Ectodermal cell (in vitro differentiated cells): ENCODE measurements at regions not wholly inside any gene's neighbourhood (a gene's known extent, or its start where the extent isn't known, plus 50 kb on each side); places are given as distances from the start of the nearest gene placed in this dataset.
A peak's percentile ranks its signal among the peaks of the same experiment; 100 is the strongest.

Source experiments
- H3K27ac ChIP-seq: 2 replicates; pipeline ENCODE4 v1.7.0; 2013; ENCODE audit warnings: mild to moderate bottlenecking, low read depth, low read length; ENCODE audit not compliant: insufficient read depth, poor library complexity, severe bottlenecking
- H3K27me3 ChIP-seq: 2 replicates; pipeline ENCODE4 v1.7.0; 2013; ENCODE audit warnings: mild to moderate bottlenecking, low read length; ENCODE audit not compliant: insufficient read depth, control insufficient read depth, poor library complexity, severe bottlenecking
- H3K36me3 ChIP-seq: one replicate; pipeline ENCODE4 v1.7.0; 2013; ENCODE audit warnings: low read length; ENCODE audit not compliant: control insufficient read depth, insufficient read depth
- H3K4me1 ChIP-seq: one replicate; pipeline ENCODE4 v1.7.0; 2013; ENCODE audit warnings: low read length; ENCODE audit not compliant: control insufficient read depth, insufficient read depth
- H3K4me3 ChIP-seq: 2 replicates; pipeline ENCODE4 v1.7.0; 2013; ENCODE audit warnings: low read depth, low read length, control low read depth; ENCODE audit not compliant: insufficient read depth
- H3K9me3 ChIP-seq: 2 replicates; pipeline ENCODE4 v1.7.0; 2013; ENCODE audit warnings: mild to moderate bottlenecking, low read length, moderate library complexity; ENCODE audit not compliant: control insufficient read depth
- WGBS, 2 experiments: methylation state at CpG; one replicate each; pipeline ENCODE4 v1.1.7; 2013; ENCODE audit warnings: missing lambda C conversion rate in 2 of 2; 5-methylcytosine and 5-hydroxymethylcytosine counted together

DNA sequence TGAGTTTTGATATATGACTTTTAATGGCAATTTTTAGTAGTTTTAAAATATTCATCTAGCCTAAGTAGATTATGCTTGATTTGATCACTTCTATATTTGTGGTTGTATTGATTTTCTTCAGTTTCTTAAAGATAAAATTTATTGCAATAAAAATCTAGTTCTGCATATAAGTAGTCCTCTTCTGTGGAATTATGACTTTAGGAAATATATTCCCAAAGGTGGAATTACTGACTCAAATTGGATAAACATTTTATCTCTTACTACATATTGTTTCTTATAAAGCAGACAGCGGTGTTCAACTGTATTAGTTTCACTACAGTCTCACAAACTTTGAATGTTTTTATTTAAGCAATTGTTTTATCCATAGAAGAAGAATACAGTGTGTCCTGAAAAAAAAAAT is 883.0 kb upstream of the SEMA6A start:
- H3K9me3 ChIP-seq = no peaks in the 10 kb centered on the region
- no peak overlapping the region for H3K27ac ChIP-seq
- no CpG with 5 or more reads among the region's 1 CpG for WGBS, 2 experiments
- no peaks in the 10 kb centered on the region for H3K36me3 ChIP-seq
- H3K4me1 ChIP-seq = no peaks in the 10 kb centered on the region
- no peak overlapping the region for H3K4me3 ChIP-seq
- no peaks in the 10 kb centered on the region for H3K27me3 ChIP-seq

DNA sequence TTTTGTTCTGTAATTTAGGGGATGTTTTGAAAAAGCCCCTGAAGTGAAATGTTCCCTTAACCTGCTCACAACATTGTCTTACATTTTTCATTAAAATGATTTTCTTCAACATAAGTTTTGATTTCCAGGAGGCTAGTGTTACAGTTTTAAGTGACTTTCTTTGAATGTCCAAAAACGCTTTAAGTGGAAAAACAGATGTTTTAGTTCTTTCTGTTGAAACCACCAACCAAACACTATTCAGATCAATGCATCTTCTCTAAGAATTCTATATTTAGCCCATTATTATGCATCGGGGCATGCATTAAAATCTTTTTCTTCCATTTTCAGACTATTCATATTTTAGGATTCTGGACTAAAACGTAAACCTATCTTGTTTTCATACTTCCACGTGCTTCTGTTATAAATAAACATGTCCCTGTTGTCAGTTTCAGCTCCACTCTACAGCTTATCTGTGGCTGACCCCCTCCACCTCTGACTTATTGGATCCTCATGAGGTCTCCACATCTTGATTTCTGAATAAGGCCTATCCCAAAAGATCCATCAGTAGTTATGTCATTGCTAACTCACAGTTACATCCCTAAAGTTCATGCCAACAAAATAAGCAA is 882.3 kb upstream of the SEMA6A start:
- no peaks in the 10 kb centered on the region for H3K4me1 ChIP-seq
- no peak overlapping the region for H3K27ac ChIP-seq
- H3K27me3 ChIP-seq = no peaks in the 10 kb centered on the region
- H3K4me3 ChIP-seq = no peak overlapping the region
- H3K9me3 ChIP-seq = no peaks in the 10 kb centered on the region
- 93% methylated on average over 4 of the region's 4 CpGs for WGBS, 2 experiments
- H3K36me3 ChIP-seq = no peaks in the 10 kb centered on the region

DNA sequence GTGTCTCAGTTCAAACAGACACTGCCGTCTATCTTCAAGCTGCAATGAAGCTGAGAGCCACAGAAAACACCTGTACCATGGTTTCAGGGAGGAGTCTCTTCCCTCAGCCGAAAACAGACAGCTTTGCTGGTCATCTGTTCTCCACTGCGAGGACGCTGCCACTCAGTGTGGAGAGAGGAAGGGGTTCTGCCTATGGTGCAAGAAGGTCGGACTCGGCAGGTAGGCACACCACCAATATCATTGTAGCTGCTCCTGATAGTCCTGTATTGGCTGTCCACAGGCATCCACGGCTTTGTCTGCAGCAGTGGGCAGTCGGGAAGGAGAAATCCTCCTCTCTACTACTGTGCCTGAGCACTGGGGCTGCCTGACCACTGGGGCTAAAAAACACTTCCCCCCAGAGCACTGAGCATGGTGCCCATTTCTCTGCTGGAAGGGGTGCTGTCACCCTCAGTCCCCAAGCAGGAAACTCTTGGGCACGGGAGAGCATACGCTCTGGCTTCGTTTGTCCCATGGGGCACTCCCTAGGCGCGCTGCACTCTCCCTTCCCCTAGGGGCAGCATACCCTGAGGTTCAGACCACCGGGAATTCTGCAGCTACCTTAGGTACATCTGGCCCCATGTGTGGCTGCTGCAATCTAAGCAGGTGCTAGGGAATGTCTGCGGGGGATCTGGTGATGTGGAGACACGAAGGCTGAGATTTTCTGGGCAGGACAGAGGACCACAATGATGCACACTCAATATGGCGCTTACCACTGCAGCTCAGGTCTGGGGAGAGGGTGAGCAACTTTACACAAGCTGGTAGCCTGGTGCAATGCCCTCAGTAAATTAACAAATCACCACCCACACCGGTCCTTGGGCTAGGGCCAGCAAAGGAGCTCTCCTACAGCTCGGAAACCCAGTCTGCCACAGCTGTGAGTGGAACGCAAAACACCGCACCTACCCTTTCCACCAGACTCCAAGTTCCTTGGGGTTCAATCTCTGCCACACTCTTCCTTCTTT is 880.9 kb upstream of the SEMA6A start:
- H3K4me3 ChIP-seq = peak overlapping the region; percentile 21
- WGBS, 2 experiments = 88 to 89% methylated on average over 21 of the region's 21 CpGs
- no peaks in the 10 kb centered on the region for H3K27me3 ChIP-seq
- no peak overlapping the region for H3K27ac ChIP-seq
- H3K36me3 ChIP-seq = no peaks in the 10 kb centered on the region
- H3K4me1 ChIP-seq = no peaks in the 10 kb centered on the region
- no peaks in the 10 kb centered on the region for H3K9me3 ChIP-seq

DNA sequence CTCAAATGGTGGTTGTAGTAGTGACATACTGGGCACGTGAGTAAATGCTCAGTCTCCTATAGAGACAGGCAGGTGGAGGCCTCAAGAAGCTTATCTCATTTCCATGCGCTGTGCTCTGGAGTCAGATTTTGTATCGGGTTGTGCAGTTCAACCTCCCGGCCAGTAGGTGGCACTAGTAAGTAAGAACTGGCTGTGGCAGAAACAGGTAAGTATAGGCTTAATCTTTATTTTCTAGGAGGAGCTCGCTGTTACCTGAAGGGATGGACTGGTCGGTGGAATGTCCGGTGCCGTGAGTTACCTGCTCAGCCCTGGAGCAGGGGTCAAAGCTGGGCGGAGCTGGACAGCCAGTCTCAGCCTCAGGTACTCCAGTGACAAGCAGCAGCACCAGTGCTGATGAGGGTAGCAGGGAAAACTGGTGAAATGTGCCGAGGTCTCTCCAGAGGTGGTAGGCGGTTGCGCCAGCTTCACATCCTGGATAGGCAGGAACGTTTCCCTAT is 880.1 kb upstream of the SEMA6A start:
- whole genome bisulfite sequencing, 2 experiments = 79% methylated on average over 13 of the region's 13 CpGs

DNA sequence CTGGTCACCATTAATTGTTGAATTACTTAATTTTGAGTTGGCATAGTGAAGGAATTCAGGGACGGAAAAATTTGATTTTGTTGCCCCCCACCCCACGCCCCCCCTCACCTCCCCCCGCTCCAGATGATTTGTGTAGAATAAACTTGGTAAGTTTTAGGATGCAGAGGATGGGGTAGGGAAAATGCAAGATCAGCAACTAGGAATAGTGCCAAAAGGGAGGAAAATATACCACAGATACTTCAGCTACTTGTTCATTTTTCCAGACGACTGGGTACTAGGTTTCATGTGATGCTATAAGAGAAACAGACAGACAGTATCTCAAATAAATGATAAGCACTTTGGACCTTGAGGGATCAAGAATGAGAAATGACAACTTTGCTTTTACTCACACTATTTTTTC is 862.2 kb upstream of the SEMA6A start:
- Histone ChIP-seq H3K27ac (no peak overlapping the region), H3K4me1 (no peaks in the 10 kb centered on the region), H3K36me3 (no peaks in the 10 kb centered on the region), H3K4me3 (no peak overlapping the region), H3K27me3 (no peaks in the 10 kb centered on the region), H3K9me3 (no peaks in the 10 kb centered on the region)
- WGBS, 2 experiments = 80 to 95% methylated on average over 2 to 3 of the region's 4 CpGs

More for the DNA sequence above, 880.1 kb upstream of the SEMA6A start:
- H3K27me3 ChIP-seq = no peaks in the 10 kb centered on the region
- H3K36me3 ChIP-seq = no peaks in the 10 kb centered on the region
- no peaks in the 10 kb centered on the region for H3K4me1 ChIP-seq
- no peaks in the 10 kb centered on the region for H3K9me3 ChIP-seq
- peak overlapping the region; percentile 21 for H3K4me3 ChIP-seq
- no peak overlapping the region for H3K27ac ChIP-seq

DNA sequence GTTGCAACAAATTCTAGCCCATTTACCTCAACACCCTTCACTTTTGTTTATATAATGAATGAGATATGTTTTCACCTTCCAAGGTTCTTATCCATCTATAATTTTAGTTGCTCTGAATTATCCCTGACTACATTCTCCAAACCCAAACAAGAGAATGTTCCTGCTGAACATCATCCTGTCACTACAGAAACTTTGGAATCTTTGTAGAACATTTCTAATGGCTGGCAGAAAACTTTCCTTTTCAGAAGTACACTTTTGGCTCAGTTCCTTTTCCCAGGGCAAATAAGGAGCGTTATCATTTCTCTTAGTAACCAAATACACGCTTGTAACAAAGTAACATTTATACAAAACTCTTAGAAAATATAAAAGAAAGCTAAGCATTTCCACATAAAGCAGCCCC is 860.6 kb upstream of the SEMA6A start:
- Histone ChIP-seq H3K36me3 (no peaks in the 10 kb centered on the region), H3K27me3 (no peaks in the 10 kb centered on the region), H3K27ac (no peak overlapping the region), H3K4me1 (no peaks in the 10 kb centered on the region), H3K4me3 (no peak overlapping the region), H3K9me3 (no peaks in the 10 kb centered on the region)
- WGBS, 2 experiments = 91 to 97% methylated on average over 2 of the region's 2 CpGs

DNA sequence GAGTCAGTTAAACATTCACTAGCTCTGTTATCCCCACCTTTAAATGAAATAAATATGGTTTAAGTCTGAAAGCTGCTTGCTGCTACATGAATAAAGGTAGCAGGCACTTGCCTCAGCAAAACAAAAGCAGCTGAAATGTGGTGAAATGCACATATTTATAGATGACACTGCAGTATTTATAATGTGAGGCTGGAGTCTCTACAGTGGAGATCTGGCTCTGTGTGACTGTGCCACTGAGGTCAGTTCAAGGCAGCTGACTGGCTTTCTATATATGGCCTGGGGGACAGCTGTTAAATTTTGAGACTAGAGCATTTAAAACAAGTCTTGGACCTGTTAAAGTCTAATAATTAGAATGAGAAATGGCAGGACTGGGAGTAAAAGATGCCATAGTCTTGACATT is 859.6 kb upstream of the SEMA6A start:
- Histone ChIP-seq H3K27ac (no peak overlapping the region), H3K36me3 (no peaks in the 10 kb centered on the region), H3K9me3 (no peaks in the 10 kb centered on the region), H3K4me3 (no peak overlapping the region), H3K4me1 (no peaks in the 10 kb centered on the region), H3K27me3 (no peaks in the 10 kb centered on the region)

DNA sequence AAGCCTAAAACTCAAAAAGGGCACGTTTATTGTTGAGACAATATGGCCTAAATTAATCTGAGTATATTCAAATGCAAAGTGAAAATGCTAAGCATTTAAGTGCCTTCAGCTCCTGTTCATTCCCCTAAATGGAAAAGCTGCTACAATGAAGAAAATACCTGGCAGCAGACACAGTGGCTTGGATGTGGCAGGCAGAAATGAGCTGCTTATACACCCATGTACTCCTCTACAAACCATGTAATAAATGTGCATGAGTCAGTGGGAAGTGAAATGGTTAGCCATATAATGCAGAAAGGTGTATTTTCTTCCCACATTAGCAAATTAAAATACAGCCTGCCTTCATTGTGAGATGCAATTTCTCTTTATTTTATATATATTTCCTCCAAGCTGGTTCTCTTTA is 859.2 kb upstream of the SEMA6A start:
- no peak overlapping the region for H3K27ac ChIP-seq
- WGBS, 2 experiments = 18 to 50% methylated on average over 1 of the region's 1 CpG
- no peaks in the 10 kb centered on the region for H3K9me3 ChIP-seq
- no peaks in the 10 kb centered on the region for H3K27me3 ChIP-seq
- H3K36me3 ChIP-seq = no peaks in the 10 kb centered on the region
- H3K4me1 ChIP-seq = no peaks in the 10 kb centered on the region
- H3K4me3 ChIP-seq = no peak overlapping the region

DNA sequence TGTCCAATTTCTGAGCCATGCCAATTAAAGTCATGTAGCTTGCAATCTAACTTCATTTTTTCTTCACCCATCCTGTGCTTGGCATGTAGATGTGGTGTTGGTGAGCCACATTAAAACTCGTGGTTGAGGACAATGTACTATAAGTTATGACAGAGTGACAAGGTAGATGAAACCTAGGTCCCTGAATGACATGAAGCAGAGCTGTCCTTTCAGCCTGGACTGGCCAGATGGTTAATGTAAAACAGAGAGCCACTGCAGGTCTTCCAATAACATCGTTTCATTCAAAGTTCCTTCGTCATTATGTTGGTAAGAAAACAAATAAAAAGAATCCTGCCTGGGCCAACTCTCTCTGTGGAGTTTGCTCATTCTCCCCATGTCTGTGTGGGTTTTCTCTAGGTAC is 856.5 kb upstream of the SEMA6A start:
- Histone ChIP-seq H3K4me3 (no peak overlapping the region), H3K27ac (no peak overlapping the region), H3K9me3 (no peaks in the 10 kb centered on the region), H3K4me1 (no peaks in the 10 kb centered on the region), H3K27me3 (no peaks in the 10 kb centered on the region), H3K36me3 (no peaks in the 10 kb centered on the region)
- 93 to 95% methylated on average over 3 of the region's 3 CpGs for WGBS, 2 experiments

DNA sequence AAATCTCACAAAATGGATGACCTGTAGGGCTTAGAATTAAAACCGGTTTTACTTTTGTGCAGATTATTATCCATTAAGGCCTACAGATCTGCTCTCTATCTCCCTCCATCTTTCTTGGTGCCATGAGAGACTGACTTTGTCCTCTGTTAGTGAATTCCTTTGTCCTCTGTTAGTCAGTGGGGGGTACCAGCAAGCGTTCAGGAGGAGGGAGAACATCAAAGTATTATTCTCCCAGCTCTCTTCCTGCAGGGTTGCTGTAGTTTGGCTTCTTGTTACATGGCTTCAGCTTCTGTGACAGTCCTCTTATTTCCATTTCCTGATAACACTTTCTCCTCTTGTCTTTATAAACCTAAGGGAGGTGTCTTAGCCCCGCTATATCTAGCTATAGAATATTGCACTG is 850.5 kb upstream of the SEMA6A start:
- H3K4me3 ChIP-seq = no peak overlapping the region
- WGBS, 2 experiments = 51 to 54% methylated on average over 3 of the region's 3 CpGs
- H3K36me3 ChIP-seq = no peaks in the 10 kb centered on the region
- H3K9me3 ChIP-seq = no peaks in the 10 kb centered on the region
- H3K27ac ChIP-seq = no peak overlapping the region
- H3K4me1 ChIP-seq = peaks cover 7% of the 10 kb centered on the region
- H3K27me3 ChIP-seq = no peaks in the 10 kb centered on the region
